Eye (tissue), 1 donor: ENCODE measurements at regions not wholly inside any gene's neighbourhood (a gene's known extent, or its start where the extent isn't known, plus 50 kb on each side); places are given as distances from the start of the nearest gene placed in this dataset.

ENCODE experiments used
- DNase-seq: peaks from one replicate; pipeline ENCODE4 v3.0.0-alpha.2; 2015

DNA sequence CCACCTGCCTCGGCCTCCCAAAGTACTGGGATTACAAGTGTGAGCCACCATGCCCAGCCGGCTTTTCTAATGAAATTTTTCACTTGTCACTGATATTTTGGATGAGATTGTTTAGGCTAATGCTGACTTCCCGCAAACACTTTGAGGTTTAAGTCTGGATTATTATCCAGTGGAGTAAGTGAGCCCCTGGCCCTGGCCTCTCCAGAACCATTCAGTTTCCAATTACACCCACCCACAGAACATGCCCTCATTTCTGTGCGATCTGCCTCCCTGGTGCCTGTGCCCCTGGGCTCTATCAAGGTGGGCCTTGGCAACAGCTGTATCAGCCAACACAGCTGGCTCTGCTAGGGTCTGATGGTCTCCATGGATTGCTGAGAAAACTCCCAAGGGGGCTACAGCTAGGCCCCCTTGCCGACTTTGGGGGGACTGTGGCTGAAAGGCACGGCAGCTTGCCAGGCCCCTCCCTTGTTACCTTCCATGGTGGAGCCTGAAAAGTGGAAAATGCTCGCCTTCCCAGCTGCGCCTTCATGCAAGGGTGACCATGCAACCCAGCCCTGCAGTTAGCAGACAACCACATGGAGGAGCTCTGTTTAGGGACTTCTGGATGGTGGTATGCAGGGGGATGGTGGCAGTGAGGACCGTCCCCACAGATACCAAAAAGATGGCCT lies 288.9 kb downstream of the FAM43A start:
- DNase-seq, result no peak

DNA sequence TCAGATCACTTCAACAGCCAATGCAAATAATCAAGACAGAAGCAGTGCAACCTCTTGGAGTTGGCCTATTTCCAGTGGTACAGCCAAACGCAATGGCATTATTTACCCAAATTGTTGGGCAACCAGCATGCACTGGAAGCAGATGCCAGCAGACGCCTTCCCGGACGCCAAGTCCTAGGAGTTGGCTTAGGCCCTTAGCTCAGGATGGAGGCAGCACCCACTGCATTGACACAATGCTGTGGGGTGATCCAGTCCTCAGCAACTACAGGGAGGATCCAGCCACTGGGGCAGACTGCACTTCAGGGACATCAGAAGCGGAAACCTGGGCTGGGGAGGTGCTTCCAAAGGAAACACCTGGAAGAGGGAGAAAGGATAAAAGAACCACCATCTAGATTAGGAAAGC lies 290.4 kb downstream of the FAM43A start:
- DNase-seq, result no peak

DNA sequence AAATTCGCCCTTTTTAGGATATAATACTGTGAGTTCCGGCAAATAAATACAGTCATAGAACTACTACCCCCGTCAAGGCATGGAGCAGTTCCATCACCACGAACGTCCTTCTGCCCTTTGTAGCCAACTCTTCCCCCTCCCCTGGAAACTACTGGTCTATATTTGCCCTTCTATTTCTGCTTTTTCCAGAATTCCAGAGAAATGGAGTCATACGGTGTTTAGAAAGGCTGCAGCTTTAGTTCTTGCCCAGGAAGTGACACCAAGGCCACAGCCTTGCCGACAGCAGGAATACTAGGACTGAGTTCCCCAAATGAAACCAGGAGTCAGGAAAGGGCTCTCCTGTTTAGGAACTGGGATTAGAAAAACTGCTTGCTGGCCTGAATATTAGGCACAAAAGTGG lies 291.2 kb downstream of the FAM43A start:
- no peak for DNase-seq

DNA sequence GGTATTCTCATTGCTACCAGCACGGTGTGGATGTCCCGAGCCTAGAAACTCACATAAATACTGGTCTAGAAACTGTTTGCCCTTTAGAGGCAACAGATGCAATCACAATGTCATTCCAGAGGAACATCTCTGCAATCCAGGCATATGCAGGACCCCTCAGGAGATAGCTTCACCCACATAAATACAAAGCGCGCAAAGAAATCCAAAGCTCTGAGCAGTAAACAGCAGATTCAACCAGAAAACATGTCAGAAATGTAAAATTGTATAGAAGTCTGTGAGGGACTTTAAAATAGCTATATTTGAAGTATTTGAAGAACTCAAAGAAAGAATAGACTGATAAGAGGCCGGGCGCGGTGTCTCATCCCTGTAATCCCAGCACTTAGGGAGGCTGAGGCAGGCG lies 291.7 kb downstream of the FAM43A start:
- DNase-seq, result no peak

DNA sequence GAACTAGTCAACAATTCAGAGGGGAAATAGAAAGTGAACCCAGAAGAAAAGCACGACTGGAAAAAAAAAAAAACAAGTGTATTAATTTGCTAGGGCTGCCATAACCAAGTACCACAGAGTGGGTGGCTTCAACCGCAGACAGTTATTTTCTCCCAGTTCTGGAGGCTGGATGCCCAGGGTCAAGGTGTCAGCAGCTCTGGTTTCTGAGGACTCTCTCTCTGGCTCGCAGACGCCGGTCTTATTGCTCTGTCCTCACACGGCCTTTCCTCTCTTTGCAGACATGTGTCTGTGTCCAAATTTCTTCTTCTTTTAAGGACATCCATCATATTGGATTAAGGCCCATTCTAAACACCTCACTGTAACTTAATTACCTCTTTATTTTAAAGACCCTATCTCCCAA lies 291.8 kb downstream of the XXYLT1 start:
- no peak for DNase-seq

DNA sequence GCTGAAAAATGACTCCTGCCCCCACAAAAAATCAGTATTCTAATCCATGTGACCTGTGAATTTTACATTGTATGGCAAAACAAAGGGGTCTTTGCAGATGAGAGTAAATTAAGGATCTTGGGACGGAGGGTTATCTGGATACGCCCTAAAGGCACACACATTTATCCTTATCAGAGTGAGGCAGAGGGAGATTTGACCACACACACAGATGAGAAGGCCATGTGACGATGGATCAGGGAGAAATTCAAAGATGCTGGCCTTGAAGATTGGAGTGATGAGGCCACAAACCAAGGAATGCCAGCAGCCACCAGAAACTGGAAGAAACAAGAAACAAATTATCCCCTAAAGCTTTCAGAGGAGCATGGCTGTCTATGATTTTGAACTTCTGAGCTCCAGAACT lies 288.5 kb downstream of the XXYLT1 start:
- DNase-seq, result no peak

DNA sequence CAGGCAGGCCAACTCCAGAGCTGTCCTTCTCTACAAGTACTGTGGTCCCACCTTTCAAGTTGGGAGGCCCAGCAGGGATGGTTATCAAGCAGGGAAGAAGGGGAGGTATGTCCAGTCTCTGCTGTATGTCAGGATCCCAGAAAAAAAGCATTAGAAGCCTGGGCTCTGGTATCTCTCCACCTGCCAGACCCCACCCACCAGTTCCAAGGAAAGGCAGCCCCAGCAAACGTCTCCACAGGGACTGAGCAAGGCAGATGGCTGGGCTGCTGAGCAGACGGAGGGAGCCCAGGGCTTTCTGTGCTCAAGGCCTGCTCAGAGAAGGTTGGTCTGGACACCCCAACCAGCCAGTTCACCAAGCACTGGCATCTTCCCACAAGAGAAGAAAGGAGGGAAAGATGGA lies 287.8 kb downstream of the XXYLT1 start:
- no peak for DNase-seq

DNA sequence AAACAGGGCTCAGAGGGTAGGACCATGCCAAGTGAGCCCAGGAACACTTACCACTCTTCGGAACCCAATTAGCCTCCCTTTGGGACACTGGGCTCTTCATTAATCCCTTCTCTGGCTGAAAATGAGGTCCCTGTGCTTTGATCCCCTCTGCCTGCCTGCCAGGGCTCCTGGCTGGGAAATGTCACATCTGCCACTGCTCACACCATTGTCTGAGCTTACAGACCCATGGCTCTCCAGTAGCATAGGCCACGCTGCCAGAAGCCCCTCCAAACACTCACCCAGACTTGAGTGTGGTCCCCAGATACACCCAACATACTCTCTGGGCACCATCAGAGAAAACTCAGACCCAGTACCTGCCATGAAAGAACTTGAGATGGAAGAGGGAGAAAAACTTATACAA lies 287.3 kb downstream of the XXYLT1 start:
- peak; percentile 52 for DNase-seq

DNA sequence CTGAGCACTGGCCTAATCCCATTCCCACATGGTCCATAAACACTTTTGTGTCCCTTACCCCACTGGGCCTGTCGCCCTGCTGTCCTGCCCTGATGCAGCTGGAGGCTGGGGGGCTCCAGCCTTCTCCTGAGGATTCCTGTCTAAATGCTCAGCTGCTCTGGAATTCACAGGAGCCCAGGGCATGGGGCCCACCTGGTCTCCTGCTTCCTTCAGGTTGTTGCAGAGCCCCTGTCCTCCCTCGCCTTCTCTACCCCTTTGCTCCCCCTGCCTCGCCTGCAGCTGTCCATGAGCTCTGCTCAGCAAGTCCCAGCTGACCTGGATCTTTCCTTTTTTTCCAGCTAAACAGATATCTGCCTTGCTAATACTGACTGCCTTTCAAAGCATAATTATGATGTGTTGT lies 286.9 kb downstream of the XXYLT1 start:
- DNase-seq, result no peak

DNA sequence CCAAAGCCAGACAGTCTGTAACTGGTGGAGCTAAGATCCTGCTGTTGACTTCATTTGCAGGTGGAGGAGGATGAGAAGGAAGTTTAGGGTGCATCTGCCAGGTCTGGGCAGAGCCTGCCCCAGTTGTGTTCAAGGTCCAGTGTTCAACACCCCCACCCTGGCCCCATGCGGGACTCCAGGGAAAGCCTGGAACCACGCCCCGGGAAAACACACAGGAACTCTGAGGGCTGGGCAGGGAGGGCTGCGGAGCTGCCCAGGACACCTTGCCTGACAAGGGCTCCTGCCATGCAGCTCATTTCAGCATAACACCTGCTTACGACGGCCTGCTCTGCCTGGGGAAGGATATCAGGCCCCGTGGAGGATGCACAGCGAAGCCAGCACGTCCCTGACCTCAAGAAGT lies 286.3 kb downstream of the XXYLT1 start:
- no peak for DNase-seq

DNA sequence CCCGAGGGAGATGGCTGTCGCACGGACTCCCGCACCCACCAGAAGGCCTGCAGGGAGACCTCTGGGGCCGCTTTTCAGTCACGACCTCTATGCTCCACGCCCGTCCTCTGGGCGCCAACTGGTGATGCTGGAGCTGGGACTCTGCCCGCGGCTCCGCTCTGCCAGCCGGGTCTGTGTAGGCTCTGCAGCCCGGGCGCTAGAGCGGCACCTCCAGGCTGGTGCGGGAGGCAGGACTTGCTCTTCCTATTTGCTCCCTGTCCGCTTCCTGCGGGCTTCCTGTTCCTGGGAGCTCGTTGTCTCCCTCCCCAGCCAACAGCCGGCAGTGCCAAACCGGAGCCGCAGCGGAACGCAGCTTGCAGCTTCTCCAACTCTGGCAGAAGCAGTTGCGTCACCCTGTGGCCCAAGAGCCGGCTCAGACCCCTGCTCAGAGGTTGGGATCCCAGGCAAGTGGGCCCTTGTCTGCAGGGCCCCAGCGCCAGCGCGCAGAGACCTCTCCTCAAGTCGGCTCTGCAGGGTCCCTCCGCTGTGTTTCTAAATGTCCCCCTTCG lies 285.9 kb downstream of the XXYLT1 start:
- peak; percentile 71 for DNase-seq

DNA sequence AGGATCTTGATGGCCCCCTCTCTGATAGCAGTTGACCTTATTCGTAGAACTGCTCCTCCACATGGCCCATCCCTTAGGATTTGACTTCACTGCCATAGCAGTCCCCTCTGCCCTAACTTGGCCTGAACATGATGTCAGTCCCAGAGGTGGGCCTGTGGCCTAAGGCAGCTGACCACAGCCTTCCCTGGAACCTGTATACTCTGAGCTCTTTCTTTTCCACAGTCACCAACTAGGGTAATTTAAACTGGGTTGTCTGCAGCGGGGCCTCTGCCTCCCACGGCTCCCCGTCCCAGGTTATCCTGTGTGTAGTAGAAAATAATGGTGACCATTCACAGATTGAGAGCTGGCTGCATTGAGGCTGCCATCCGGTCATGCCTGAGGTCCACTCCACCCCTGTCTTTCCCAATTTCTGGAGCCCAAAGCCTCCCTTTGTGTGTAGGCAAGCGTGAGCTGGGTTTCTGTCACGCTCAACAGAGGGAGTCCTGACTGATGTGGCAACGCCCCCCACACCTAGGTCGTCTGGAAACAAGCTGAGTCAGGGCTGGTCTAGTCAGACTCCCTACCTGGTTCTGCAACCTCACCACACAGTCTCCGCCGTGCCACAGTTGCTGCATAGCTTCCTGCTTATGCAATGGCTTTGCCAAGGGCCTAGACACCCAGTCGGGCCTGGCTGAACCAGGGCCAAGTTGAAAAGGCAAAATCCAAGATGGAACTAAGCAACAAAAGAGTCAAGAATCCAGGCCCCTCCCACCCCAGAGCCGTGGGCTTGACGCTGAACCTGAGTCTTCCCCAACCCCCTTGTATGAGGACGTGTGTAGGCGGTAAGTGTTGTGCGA lies 284.5 kb downstream of the XXYLT1 start:
- DNase-seq, result no peak

DNA sequence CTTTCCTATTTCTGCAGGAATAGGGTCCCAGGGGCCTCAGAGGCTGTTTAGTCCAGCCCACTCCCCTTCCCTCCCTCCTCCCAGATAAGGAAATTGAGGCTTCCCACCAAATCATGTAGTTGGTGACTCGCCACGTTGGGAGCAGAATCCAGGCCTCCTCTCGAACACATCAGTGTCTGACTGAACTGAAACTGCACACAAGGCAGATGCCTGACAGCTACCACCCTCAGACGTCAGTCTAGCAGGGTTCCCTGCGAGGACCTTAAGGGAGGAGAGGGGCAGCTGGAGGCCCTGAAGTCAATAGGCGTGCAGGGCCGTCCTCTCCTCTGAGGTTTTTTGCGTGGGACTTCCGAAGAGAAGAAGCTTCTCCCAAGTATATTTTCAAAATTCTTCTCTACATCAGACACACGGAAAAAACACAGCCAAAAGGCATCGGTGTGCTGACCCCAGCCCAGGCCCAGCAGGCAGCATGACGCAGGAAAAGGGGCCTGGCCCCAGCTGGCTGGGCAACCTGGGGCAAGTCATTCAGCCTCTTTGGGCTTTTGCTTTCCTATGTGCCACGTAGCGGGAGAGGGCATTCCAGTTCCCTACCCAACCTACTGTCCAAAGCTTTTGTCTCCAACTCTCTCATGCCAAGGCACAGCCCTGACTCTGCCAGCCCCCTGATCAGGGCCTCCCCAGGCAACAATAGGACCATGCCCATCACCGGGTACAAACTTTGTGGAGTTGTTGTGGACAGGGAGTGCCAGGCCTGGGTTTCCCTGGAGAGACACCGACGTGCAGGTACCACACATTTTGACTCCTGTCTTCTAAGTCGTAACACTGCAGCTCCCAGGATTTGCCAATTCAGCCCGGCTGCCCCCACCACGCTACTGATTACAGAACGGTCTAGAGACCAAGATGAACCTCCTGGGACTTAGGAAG lies 283.1 kb downstream of the XXYLT1 start:
- no peak for DNase-seq

DNA sequence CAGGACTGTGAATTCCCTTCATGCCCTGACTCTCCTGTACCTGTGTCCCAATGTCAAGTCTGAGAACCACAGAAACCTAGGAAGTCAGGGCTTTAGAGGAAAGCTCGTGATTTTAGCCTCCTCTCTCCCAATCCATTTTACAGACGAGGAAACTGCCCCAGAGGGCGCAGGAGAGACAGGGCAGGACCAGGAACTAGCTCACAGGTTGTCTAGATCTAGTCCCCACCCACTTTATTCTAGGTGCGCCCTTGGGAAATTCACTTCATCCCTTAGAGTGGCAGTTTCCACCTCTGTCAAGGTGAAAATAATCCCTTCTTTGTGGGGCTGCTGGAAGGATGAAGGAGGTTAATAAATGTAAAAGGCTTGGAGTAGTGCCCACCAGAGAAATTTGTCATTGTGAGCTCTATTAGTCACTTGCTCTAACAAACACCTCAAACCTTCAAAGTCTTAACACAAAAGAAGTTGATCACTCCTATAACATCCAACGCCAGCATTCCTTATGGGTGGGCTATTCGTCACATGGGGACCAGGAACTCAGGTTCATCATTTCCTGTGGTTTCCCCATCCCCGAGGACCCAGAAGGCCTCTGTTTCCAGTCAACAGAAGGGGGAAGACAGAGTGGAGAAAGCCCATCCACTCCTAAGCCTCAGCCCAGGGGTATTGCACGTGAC lies 282.3 kb downstream of the XXYLT1 start:
- no peak for DNase-seq

DNA sequence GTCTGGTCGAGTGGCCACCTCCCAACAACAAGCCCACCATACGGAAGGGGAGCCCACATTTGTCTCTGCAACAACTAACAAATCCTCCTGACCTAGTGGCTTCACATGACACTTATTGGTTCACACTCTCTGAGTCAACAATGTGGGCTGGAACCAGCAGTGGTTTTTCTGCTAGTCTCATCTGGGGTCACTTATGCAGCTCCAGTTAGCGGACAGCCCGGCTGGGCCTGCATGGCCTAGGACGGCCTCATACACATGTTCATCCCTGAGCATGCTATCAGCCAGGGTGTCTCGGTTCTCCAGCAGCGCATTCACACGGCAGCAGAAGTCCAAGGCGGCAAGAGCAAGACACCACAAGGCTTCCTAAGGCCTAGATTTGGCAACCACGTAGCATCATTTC lies 281.7 kb downstream of the XXYLT1 start:
- DNase-seq, result no peak

DNA sequence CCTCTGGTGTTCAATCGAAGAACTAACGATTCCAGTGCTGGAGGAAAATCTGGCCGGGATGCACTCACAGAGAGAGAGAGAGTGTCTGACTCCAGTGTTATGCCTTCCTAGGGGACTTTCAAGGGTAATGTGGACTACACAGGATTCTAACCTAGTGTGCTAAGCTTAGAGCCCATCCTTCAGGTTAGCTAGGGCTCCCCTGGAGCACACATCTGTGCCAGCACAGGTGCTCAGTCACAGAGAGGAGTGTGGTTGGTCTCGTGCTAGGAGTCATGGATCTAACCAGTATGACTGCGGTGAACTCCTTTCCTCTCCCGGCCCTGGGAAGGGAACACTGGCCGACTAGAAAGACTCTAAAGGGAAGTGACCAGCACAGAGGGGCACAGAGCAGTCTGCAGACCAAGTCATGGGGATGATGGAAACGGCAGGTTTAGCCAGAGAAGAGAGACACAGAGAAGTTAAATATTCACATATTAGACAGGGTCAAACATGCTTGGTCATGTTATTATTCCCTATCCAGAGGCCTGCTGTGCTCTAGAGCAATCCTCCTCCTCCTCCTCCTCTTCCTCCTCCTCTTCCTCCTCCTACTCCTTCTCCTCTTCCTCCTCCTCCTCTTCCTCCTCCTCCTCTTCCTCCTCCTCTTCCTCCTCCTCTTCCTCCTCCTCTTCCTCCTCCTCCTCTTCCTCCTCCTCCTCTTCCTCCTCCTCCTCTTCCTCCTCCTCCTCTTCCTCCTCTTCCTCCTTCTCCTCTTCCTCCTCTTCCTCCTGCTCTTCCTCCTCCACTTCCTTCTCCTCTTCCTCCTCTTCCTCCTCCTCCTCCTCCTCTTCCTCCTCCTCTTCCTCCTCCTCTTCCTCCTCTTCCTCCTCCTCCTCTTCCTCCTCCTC lies 280.3 kb downstream of the XXYLT1 start:
- DNase-seq, result no peak

DNA sequence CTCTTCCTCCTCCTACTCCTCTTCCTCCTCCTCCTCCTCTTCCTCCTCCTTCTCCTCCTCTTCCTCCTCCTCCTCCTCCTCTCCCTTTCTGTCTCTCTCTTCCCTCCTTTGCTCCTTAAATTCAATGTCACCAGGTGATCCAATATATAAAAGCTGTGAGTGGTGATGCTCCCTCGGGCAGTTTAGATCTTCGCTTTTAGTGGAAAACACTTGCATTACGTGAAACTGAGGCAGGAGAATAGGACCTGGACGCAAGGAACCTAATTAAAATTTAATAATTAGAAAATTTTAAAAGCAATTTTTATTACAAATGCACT lies 279.7 kb downstream of the XXYLT1 start:
- DNase-seq, result no peak

DNA sequence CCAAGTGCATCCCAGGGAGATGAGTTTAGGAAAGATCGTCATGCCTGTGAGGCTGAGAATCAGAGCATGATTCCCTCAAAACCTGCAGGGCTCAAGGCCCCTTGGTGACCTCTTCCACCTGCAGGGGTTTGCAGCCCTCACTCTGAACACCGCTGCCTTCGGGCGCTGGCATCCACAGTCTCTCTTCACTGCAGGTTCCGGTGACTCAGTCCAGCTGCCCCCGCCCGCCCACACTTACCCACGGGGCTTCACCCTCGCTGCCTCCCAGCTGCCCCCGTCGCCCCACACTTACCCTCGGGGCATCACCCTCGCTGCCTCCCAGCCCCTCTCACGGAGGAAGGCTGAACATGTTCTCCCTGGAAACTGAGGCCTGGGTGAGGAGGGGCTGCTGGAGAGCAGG lies 277.1 kb downstream of the XXYLT1 start:
- no peak for DNase-seq

DNA sequence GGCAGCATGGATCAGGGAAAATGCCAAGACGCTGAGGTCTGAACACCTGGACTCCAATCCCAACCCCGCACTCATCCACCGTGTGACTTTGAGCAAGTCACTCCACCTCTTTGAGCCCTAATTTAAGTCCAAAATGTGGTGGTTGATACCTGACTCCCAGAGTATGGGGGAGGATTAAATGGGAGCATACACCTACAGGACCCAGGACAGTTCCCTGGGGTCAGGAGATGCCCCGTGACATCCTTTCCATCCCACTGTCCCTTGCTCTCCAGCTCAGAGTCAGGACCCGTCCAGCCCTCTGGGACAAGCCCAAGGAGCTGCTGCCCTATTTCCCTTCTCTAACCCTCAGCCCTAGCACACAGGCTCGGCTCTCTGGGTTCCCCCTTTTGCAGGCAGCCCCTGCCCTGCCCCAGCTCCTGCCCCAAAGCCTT lies 276.4 kb downstream of the XXYLT1 start:
- DNase-seq, result no peak

DNA sequence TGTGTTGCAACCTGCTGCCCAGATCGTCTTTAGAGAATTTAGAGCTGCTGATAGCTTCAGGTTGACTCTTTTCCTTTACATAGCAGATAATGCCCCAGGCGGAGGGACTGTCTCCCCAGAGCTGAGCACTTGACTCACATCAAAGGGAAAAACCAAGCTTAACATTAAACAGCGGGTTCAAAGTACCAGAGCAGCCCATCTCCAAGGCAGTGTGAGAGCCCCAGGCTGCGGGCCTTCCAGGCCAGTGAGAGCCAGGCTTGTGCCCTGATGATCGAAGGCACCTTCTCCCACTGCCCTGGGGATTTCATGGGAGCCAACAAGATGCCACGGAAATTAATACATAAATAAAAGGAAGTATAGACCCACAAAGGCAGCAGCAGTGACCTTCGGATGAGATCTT lies 275.6 kb downstream of the XXYLT1 start:
- no peak for DNase-seq

DNA sequence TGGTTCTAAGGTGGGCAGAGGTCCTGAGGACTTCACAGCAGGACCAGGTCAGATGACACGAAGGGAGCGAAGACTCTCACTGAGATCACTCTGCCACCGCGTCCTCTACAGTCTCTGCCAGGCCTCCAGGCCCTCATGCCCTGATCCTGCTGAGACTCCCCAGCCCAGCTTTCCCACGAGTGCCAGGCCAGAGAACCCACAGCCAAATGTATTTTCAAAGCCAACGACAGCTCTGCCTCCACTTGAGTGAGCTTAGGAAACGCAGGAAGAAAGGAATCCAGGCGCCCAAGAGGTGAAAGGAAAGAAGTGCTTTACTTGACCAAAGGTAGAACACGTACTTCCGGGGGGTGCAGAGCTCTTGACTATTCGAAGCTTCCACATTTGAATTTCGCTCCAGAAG lies 275.0 kb downstream of the XXYLT1 start:
- DNase-seq, result no peak

DNA sequence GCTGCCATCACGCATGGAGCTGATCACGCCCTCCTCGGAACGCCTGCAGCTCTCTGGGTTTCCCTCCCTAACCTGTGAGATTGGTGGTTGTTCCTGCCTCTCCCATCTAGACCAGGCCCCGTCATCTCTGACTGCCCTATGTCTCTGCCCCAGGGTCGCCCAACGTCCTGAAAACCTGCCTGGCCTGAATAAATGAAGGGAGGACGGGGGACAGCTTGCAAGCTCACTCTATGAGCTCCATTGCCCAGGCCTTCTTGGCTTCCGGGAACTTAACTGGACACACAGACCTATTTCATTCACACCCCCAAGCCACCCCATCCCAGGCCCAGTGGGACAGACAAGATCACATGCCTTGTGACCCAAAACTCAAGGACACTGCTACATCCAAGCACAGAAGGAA lies 274.2 kb downstream of the XXYLT1 start:
- DNase-seq, result no peak
